Psoas muscle (tissue), 7 donors: ENCODE measurements at regions not wholly inside any gene's neighbourhood (a gene's known extent, or its start where the extent isn't known, plus 50 kb on each side); places are given as distances from the start of the nearest gene placed in this dataset.

ENCODE experiments used
- ATAC-seq, 4 donors: fragments of 200-7000 bp; cut with Tn5 transposase; one replicate each; pipeline ENCODE4 v1.9.1; 2020; ENCODE audit warnings: moderate library complexity in 3 of 4, mild to moderate bottlenecking in 2 of 4
- DNase-seq, 2 donors: peaks; one replicate each; pipeline ENCODE4 v3.0.0-alpha.2; 2020
- H3K27ac ChIP-seq: fragments of 200-600 bp; one replicate; pipeline ENCODE4 v1.8.0; 2022
- H3K27me3 ChIP-seq, 3 donors: fragments of 200-600 bp in 1 of 3; one replicate each; pipeline versions ENCODE4 v1.6.1 to v1.8.0; 2013 to 2022; ENCODE audit warnings: low read length in 2 of 3, mild to moderate bottlenecking in 2 of 3, moderate library complexity in 1 of 3; ENCODE audit not compliant: insufficient read depth in 3 of 3
- H3K36me3 ChIP-seq, 2 donors: fragments of 200-600 bp in 1 of 2; one replicate each; pipeline versions ENCODE4 v1.6.1 to v1.8.0; 2013 to 2022; ENCODE audit warnings: low read depth in 1 of 2, mild to moderate bottlenecking in 1 of 2, moderate library complexity in 1 of 2; ENCODE audit not compliant: insufficient read depth in 1 of 2
- H3K4me1 ChIP-seq: fragments of 200-600 bp; one replicate; pipeline ENCODE4 v1.8.0; 2022
- H3K4me3 ChIP-seq: fragments of 200-600 bp; one replicate; pipeline ENCODE4 v1.8.0; 2022; ENCODE audit warnings: mild to moderate bottlenecking
- H3K9me3 ChIP-seq: fragments of 200-600 bp; one replicate; pipeline ENCODE4 v1.8.0; 2022
- CTCF ChIP-seq: fragments of 200-600 bp; IDR thresholded peaks from one replicate; pipeline ENCODE4 v1.8.0; 2022; ENCODE audit warnings: antibody characterized with exemption
- WGBS, 3 donors: extraction: QIAGEN DNeasy Blood & Tissue Kit; methylation state at CpG; one replicate each; pipeline versions ENCODE4 v1.1.6 to v1.1.7; 2013; 5-methylcytosine and 5-hydroxymethylcytosine counted together
- intact Hi-C, 2 donors: fragments of 100-400 bp; cut with DNase I; formaldehyde crosslinking; loops; one replicate each; pipeline versions ENCODE4 v1.11.0 to v1.14.2; 2022
- donor health status: healthy with polysubstance abuse.
- donor health status: DM: no; HTN: no; CAD: no; lungs with moderate emphysema.
- donor health status: Bipolar disorder and iron deficiency.
- donor health status: healthy.
- donor health status: DM: yes; HTN: yes; CAD: no.
- donor health status: DM: no; HTN: no; CAD: no.
- donor health status: DM: yes; HTN: yes; CAD: no.

GRCh38 chr1:80842796-80843195, 957.9 kb upstream of the ADGRL2 start:
- Histone ChIP-seq H3K36me3 (no peaks in the 10 kb centered on the region), H3K9me3 (no peaks in the 10 kb centered on the region), H3K4me1 (no peaks in the 10 kb centered on the region), H3K27me3 (no peaks in the 10 kb centered on the region), H3K4me3 (no peak overlapping the region), H3K27ac (no peak overlapping the region)
- ATAC-seq (no peak), DNase-seq (no peak)
- intact Hi-C loops: no loop called here
- TF ChIP-seq CTCF: no peak

GRCh38 chr1:80841261-80841660, 959.5 kb upstream of the ADGRL2 start:
- ATAC-seq (no peak), DNase-seq (no peak)
- no peak for TF ChIP-seq CTCF
- no peaks in the 10 kb centered on the region for H3K36me3 ChIP-seq
- WGBS, 3 donors: 89 to 95% (median 92%) methylated on average over 3 of the region's 3 CpGs
- intact Hi-C loops: no loop called here
- H3K27ac ChIP-seq: no peak overlapping the region
- no peak overlapping the region for H3K4me3 ChIP-seq
- H3K27me3 ChIP-seq: no peaks in the 10 kb centered on the region
- H3K4me1 ChIP-seq: no peaks in the 10 kb centered on the region
- no peaks in the 10 kb centered on the region for H3K9me3 ChIP-seq

DNA sequence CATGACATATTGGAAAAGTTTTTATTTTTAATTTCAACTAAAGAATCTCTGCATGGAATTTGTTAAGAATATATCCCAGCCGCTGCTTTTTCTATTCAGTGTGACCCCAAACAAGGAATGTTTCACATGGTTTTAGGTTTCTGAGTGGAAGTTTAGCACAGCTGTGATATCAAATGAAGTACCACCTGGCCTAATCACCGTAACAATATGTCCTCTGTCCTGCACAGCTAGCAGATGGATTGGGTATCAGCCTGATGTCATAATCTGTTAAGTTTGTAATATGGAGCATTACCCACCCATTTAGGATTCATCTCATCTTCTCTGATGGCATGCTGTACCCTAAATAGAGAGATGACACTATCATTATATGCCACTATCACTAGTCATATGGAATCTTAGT, 963.7 kb upstream of the ADGRL2 start:
- intact Hi-C loops: no loop called here

GRCh38 chr1:80836505-80836904, 964.2 kb upstream of the ADGRL2 start:
- H3K9me3 ChIP-seq: no peaks in the 10 kb centered on the region
- H3K36me3 ChIP-seq: no peaks in the 10 kb centered on the region
- H3K4me3 ChIP-seq: no peak overlapping the region
- H3K27me3 ChIP-seq: no peaks in the 10 kb centered on the region
- H3K4me1 ChIP-seq: no peaks in the 10 kb centered on the region
- WGBS, 3 donors: 74 to 86% (median 78%) methylated on average over 2 of the region's 2 CpGs
- TF ChIP-seq CTCF: no peak
- no peak overlapping the region for H3K27ac ChIP-seq
- no peak for ATAC-seq
- DNase-seq: no peak
- intact Hi-C loops: no loop called here

More for the DNA sequence above, 963.7 kb upstream of the ADGRL2 start:
- WGBS, 3 donors: 27 to 32% (median 30%) methylated on average over 2 of the region's 2 CpGs
- H3K4me3 ChIP-seq: no peak overlapping the region
- DNase-seq (no peak), ATAC-seq (no peak)
- H3K4me1 ChIP-seq: no peaks in the 10 kb centered on the region
- H3K27ac ChIP-seq: no peak overlapping the region
- no peak for TF ChIP-seq CTCF
- H3K36me3 ChIP-seq: no peaks in the 10 kb centered on the region
- H3K27me3 ChIP-seq: no peaks in the 10 kb centered on the region
- no peaks in the 10 kb centered on the region for H3K9me3 ChIP-seq

DNA sequence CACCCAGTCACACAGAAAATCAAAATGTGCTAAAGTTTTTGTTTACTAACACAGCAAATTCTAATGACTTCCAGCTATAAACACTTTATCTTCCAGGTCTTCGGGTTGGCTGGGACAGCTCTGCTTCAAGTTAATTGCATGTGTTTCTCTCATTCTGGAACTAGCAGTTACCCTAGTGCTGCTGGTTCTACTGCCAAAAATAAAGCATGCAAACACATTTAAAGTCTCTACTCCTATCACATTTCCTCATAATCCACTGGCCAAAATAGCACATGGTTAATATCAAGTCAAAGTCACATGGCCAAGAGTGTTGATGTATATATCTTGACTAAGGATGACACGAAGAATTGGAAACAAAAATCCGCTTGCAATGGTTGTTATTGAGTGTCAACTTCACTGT, 973.1 kb upstream of the ADGRL2 start:
- intact Hi-C loops: no loop called here
- no peak for ATAC-seq
- Histone ChIP-seq H3K27me3 (no peaks in the 10 kb centered on the region), H3K27ac (no peak overlapping the region), H3K4me1 (no peaks in the 10 kb centered on the region), H3K36me3 (no peaks in the 10 kb centered on the region), H3K9me3 (no peaks in the 10 kb centered on the region), H3K4me3 (no peak overlapping the region)
- DNase-seq: no peak
- TF ChIP-seq CTCF: no peak
- 61 to 68% (median 67%) methylated on average over 3 of the region's 3 CpGs for WGBS, 3 donors
